Body of pancreas (tissue), 4 donors: ENCODE measurements at regions not wholly inside any gene's neighbourhood (a gene's known extent, or its start where the extent isn't known, plus 50 kb on each side); places are given as distances from the start of the nearest gene placed in this dataset.

Experiments
- POLR2A ChIP-seq, 3 donors: fragments of 450-650 bp; IDR thresholded peaks; one replicate each; pipeline ENCODE4 v1.6.1; 2016; ENCODE audit warnings: antibody characterized with exemption in 3 of 3, mild to moderate bottlenecking in 2 of 3
- TF ChIP-seq, protein P1 (sequence below), 7 experiments: fragments of 450-650 bp in 4 of 7; fragments of 200-600 bp in 3 of 7; sonication (generic) in 3 of 7; IDR thresholded peaks; one replicate each; pipeline ENCODE4 v1.5.1; 2016 to 2019; ENCODE audit warnings: antibody characterized with exemption in 7 of 7

GRCh38 chr13:90891329-90891728 lies 456.2 kb upstream of the MIR17HG start:
- TF ChIP-seq, protein P1, sequence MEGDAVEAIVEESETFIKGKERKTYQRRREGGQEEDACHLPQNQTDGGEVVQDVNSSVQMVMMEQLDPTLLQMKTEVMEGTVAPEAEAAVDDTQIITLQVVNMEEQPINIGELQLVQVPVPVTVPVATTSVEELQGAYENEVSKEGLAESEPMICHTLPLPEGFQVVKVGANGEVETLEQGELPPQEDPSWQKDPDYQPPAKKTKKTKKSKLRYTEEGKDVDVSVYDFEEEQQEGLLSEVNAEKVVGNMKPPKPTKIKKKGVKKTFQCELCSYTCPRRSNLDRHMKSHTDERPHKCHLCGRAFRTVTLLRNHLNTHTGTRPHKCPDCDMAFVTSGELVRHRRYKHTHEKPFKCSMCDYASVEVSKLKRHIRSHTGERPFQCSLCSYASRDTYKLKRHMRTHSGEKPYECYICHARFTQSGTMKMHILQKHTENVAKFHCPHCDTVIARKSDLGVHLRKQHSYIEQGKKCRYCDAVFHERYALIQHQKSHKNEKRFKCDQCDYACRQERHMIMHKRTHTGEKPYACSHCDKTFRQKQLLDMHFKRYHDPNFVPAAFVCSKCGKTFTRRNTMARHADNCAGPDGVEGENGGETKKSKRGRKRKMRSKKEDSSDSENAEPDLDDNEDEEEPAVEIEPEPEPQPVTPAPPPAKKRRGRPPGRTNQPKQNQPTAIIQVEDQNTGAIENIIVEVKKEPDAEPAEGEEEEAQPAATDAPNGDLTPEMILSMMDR (IDR thresholded peaks at IDR 0.05) = no peak
- TF ChIP-seq POLR2A (IDR thresholded peaks at IDR 0.05) = no peak
